ENCODE measurements at regions not wholly inside any gene's neighbourhood (a gene's known extent, or its start where the extent isn't known, plus 50 kb on each side); places are given as distances from the start of the nearest gene placed in this dataset.

DNA sequence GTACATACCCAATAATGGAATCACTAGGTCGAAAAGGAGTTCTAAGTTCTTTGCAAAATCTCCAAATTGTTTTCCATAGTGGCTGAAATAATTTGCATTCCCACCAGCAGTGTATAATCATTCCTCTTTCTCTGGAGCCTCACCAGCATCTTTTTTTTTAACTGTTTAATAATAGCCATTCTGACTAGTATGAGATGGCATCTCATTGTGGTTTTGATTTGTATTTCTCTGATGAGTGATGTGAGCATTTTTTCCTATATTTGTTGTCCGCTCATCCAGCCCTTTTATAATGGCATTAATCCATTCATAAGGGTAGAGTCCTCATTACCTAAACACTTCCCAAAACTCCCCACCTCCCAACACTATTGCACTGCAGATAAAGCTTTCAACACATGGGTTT lies 278.3 kb downstream of the SEC23A start:
- no peak overlapping the region for H3K4me3 ChIP-seq (ENCODE audit: low read depth, low read length)
- TF ChIP-seq, protein P1, sequence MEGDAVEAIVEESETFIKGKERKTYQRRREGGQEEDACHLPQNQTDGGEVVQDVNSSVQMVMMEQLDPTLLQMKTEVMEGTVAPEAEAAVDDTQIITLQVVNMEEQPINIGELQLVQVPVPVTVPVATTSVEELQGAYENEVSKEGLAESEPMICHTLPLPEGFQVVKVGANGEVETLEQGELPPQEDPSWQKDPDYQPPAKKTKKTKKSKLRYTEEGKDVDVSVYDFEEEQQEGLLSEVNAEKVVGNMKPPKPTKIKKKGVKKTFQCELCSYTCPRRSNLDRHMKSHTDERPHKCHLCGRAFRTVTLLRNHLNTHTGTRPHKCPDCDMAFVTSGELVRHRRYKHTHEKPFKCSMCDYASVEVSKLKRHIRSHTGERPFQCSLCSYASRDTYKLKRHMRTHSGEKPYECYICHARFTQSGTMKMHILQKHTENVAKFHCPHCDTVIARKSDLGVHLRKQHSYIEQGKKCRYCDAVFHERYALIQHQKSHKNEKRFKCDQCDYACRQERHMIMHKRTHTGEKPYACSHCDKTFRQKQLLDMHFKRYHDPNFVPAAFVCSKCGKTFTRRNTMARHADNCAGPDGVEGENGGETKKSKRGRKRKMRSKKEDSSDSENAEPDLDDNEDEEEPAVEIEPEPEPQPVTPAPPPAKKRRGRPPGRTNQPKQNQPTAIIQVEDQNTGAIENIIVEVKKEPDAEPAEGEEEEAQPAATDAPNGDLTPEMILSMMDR (IDR thresholded peaks at IDR 0.05; ENCODE audit: insufficient read depth, low read length), result no peak
- DNase-seq (ENCODE audit: low read depth), result no peak

DNA sequence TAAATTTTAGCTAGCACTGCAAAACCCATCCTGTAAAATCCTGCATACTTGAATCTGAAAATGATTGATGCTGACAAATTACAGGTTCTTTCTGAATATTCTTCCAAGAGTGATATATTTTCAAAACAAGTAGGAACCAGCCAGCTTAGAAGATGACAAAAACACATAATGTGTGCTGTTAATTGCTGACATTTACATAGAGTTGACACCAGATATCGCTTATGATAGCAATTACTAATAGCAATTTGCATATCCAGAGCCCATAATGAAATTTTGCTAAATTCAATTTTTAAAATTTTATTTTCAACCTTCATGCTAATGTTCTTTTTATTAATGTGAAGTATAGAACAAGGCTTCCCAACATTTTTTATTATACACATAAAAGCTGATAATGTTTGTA lies 284.5 kb downstream of the SEC23A start:
- no peak for DNase-seq (ENCODE audit: low read depth)
- TF ChIP-seq, protein P1 (IDR thresholded peaks at IDR 0.05; ENCODE audit: insufficient read depth, low read length), result no peak
- no peak overlapping the region for H3K4me3 ChIP-seq (ENCODE audit: low read depth, low read length)

DNA sequence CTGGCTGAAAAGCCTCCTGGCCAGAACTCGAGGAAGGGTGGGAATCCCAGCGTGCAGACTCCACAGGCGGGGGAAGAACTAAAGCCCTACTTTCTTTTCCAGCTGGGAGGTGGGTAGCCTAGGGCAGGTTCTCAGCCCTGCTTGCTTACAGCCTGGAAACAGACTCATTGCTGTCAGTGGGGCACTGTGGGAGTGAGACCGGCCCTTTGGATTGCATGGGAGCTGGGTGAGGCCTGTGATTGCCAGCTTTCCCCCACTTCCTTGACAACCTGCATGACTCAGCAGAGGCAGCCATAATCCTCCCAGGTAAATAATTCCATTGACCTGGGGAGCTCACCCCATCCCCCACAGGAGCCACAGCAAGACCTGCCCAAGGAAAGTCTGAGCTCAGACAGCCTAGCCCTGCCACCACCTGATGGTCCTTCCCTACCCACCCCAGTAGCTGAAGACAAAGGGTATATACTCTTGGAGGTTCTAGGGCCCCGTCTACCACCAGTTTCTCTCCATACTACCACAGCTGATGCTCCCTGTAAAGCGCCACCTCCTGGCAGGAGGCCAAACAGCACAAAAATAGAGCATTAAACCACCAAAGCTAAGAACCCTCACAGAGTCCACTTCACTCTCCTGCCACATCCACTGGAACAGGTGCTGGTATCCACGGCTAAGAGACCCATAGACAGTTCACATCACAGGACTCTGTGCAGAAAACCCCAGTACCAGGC lies 294.1 kb downstream of the SEC23A start:
- TF ChIP-seq, protein P1 (IDR thresholded peaks at IDR 0.05; ENCODE audit: insufficient read depth, low read length), result no peak
- DNase-seq (ENCODE audit: low read depth), result no peak
- H3K4me3 ChIP-seq (ENCODE audit: low read depth, low read length), result no peak overlapping the region

DNA sequence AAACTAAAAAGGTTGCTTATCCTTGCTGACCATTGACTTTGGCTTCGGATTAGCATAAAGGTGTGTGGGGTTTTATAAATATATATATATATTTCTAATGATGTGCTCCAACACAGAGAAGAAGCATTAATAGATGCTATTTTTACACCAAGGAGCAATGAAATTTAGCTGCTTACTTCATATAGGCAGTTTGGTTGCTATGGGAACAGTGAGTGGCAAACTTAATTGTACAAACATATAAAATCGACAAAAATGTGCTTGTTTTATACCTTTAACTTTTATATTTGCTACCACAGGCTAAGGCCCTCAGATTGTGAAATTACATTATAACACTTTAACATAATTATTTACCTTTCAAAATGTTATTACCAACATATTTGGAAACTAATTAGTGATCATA lies 303.4 kb downstream of the SEC23A start:
- TF ChIP-seq, protein P1 (IDR thresholded peaks at IDR 0.05; ENCODE audit: insufficient read depth, low read length), result no peak
- H3K4me3 ChIP-seq (ENCODE audit: low read depth, low read length), result no peak overlapping the region
- DNase-seq (ENCODE audit: low read depth), result no peak

DNA sequence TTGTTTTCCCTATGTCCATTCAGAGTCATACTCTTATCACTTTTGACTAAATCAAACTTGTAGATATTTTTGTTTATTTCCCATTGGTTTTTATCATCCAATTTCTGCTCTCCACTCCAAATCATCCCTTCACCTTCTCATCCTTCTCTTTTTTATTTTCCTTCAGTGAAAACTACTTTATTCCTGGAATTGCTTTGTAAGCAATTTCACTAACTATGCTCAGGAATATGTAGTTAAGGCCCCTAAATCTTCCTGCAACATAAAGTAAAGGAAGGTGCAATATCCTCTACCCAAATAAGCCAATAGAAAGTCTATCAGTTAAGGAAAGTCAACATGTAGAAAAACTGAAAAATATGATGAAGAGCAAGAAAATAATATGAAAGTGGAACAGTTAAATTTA lies 308.4 kb downstream of the SEC23A start:
- no peak for DNase-seq (ENCODE audit: low read depth)
- TF ChIP-seq, protein P1 (IDR thresholded peaks at IDR 0.05; ENCODE audit: insufficient read depth, low read length), result no peak
- H3K4me3 ChIP-seq (ENCODE audit: low read depth, low read length), result no peak overlapping the region

DNA sequence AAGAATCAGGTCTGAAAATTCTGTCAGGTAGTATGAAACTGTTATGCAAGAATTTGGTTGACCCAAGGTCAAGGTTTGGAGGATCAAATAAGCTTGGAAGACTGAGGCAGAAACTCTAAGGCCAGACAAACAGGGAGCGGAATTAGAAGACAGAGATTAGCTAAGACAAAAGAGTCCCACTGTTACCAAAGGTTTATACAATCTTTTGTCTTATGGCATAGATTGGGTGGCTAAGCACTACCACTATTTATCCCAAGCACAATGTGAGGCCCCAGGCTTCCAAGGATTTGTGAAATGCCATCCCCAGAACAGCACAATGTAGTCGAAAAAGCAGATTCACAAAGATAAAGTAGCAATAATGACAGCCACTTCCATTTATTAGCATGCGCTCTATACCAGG lies 311.2 kb downstream of the SEC23A start:
- no peak overlapping the region for H3K4me3 ChIP-seq (ENCODE audit: low read depth, low read length)
- TF ChIP-seq, protein P1 (IDR thresholded peaks at IDR 0.05; ENCODE audit: insufficient read depth, low read length), result no peak
- no peak for DNase-seq (ENCODE audit: low read depth)

DNA sequence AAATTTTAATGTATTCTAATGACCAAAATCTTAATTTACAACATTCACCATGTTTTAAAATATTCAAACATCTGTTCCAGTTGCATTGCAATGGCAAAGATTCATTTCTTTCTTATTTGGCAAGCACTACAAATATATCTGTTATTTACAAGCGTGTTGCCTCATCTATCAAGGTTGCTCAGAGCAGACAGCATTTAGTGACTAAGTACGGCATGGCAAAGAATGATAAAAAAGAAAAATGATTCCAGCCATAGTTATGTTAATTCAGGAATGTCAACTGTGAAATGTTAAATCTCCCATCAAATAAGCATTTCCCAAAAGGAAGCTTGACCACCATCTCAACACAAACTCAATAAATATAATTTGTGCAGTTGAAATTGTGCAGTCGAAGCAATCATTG lies 312.1 kb downstream of the SEC23A start:
- no peak overlapping the region for H3K4me3 ChIP-seq (ENCODE audit: low read depth, low read length)
- TF ChIP-seq, protein P1 (IDR thresholded peaks at IDR 0.05; ENCODE audit: insufficient read depth, low read length), result no peak
- DNase-seq (ENCODE audit: low read depth), result no peak
